AG09309 (cell line): ENCODE measurements at regions not wholly inside any gene's neighbourhood (a gene's known extent, or its start where the extent isn't known, plus 50 kb on each side); places are given as distances from the start of the nearest gene placed in this dataset.

Experiments used
- DNase-seq: peaks from one replicate; pipeline ENCODE4 v3.0.0-alpha.2; 2010; ENCODE audit warnings: low read depth
- H3K4me3 ChIP-seq: 2 replicates; pipeline ENCODE4 v1.5.1; 2011; ENCODE audit warnings: mild to moderate bottlenecking, low read depth, low read length, moderate library complexity; ENCODE audit not compliant: control insufficient read depth
- TF ChIP-seq, protein P1 (sequence below): IDR thresholded peaks from 2 replicates; pipeline ENCODE4 v1.5.1; 2011; ENCODE audit warnings: mild to moderate bottlenecking, low read depth, low read length, inconsistent platforms; ENCODE audit not compliant: insufficient read depth, control insufficient read depth; ENCODE audit errors: missing control alignments

GRCh38 chr4:23106516-23106915 is 413.8 kb downstream of the GBA3 start:
- TF ChIP-seq, protein P1, sequence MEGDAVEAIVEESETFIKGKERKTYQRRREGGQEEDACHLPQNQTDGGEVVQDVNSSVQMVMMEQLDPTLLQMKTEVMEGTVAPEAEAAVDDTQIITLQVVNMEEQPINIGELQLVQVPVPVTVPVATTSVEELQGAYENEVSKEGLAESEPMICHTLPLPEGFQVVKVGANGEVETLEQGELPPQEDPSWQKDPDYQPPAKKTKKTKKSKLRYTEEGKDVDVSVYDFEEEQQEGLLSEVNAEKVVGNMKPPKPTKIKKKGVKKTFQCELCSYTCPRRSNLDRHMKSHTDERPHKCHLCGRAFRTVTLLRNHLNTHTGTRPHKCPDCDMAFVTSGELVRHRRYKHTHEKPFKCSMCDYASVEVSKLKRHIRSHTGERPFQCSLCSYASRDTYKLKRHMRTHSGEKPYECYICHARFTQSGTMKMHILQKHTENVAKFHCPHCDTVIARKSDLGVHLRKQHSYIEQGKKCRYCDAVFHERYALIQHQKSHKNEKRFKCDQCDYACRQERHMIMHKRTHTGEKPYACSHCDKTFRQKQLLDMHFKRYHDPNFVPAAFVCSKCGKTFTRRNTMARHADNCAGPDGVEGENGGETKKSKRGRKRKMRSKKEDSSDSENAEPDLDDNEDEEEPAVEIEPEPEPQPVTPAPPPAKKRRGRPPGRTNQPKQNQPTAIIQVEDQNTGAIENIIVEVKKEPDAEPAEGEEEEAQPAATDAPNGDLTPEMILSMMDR: no peak
- no peak overlapping the region for H3K4me3 ChIP-seq
- no peak for DNase-seq

DNA sequence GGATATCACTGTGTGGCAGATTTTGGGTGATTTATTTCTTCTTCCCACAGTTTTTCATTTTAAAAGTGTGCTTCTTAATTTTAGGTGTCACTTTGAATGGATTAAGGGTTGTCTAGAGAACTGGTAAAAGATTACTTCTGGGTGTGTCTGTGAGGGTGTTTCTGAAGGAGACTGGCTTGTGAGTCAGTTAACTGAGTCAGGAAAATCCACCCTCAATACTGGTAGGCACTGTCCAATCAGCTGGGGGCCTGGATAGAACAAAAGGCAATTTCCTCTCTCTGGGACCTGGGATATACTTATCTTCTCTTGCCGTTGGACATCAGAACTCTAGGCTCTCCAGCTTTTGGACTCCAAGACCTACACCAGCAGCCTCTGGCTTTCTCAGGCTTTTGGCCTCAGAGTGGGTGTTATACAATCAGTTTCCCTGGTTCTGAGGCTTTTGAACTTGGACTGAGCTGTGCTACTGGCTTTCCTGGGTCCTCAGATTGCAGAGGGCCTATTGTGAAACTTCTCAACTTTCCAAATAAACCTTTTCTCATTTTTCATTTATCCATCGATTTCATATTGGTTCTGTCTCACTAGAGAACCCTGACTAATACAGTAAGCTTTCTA is 413.1 kb downstream of the GBA3 start:
- TF ChIP-seq, protein P1: no peak

GRCh38 chr4:23097251-23097650 is 404.5 kb downstream of the GBA3 start:
- DNase-seq: peak; percentile 16
- TF ChIP-seq, protein P1: no peak
- no peak overlapping the region for H3K4me3 ChIP-seq

More for the DNA sequence above, 413.1 kb downstream of the GBA3 start:
- DNase-seq: no peak
- no peak overlapping the region for H3K4me3 ChIP-seq

GRCh38 chr4:23091711-23092110 is 399.0 kb downstream of the GBA3 start:
- TF ChIP-seq, protein P1: no peak
- no peak for DNase-seq
- H3K4me3 ChIP-seq: no peak overlapping the region

DNA sequence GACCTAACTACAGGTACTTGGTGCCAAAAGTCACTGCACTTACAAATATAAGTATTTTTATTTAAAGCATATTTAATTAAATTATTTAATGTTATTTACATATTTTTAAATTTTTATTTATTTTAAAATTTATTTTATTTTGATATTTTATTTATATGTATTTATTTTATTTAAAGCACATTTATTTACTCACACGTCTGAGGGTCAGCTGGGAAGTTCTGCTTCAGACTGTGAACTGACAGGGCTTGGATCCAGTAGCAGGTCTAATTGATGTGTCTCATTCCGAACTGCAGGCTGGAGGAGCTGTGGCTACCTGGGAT is 392.5 kb downstream of the GBA3 start:
- TF ChIP-seq, protein P1: no peak
- DNase-seq: no peak
- H3K4me3 ChIP-seq: no peak overlapping the region

- TF ChIP-seq, protein P1: no peak
- H3K4me3 ChIP-seq: no peak overlapping the region
- DNase-seq: no peak
Observed at GRCh38 chr4:23084559-23085248, 392.0 kb downstream of the GBA3 start.
